ENCODE measurements at regions not wholly inside any gene's neighbourhood (a gene's known extent, or its start where the extent isn't known, plus 50 kb on each side); places are given as distances from the start of the nearest gene placed in this dataset.

GRCh38 chr1:208465266-208465665 lies 221.1 kb upstream of the PLXNA2 start:
- TF ChIP-seq POLR2A (IDR thresholded peaks at IDR 0.05) (no peak), CTCF (IDR thresholded peaks at IDR 0.05) (no peak)
- 96% methylated on average over 3 of the region's 3 CpGs for WGBS, 2 donors
- intact Hi-C loops (cut with DNase I; ENCODE audit: low total_unique reads), result no loop called here
- no peak for DNase-seq (ENCODE audit: low spot score in 2 of 2)
- H3K4me3 ChIP-seq (ENCODE audit: low read depth, poor library complexity, severe bottlenecking), result no peak overlapping the region

GRCh38 chr1:208465786-208466590 lies 221.8 kb upstream of the PLXNA2 start:
- DNase-seq (ENCODE audit: low spot score in 2 of 2), result no peak
- 83 to 91% methylated on average over 4 of the region's 4 CpGs for WGBS, 2 donors
- intact Hi-C loops (cut with DNase I; ENCODE audit: low total_unique reads), result no loop called here
- TF ChIP-seq POLR2A (IDR thresholded peaks at IDR 0.05), result no peak
- TF ChIP-seq CTCF (IDR thresholded peaks at IDR 0.05), result no peak
- no peak overlapping the region for H3K4me3 ChIP-seq (ENCODE audit: low read depth, poor library complexity, severe bottlenecking)

GRCh38 chr1:208467151-208467780 lies 223.1 kb upstream of the PLXNA2 start:
- intact Hi-C loops (cut with DNase I; ENCODE audit: low total_unique reads), result no loop called here
- 90 to 91% methylated on average over 7 of the region's 7 CpGs for WGBS, 2 donors
- no peak overlapping the region for H3K4me3 ChIP-seq (ENCODE audit: low read depth, poor library complexity, severe bottlenecking)
- no peak for DNase-seq (ENCODE audit: low spot score in 2 of 2)
- TF ChIP-seq POLR2A (IDR thresholded peaks at IDR 0.05) (no peak), CTCF (IDR thresholded peaks at IDR 0.05) (no peak)

GRCh38 chr1:208475449-208475848 lies 231.3 kb upstream of the PLXNA2 start:
- no peak for DNase-seq (ENCODE audit: low spot score in 2 of 2)
- intact Hi-C loops (cut with DNase I; ENCODE audit: low total_unique reads), result no loop called here
- 42 to 45% methylated on average over 4 of the region's 4 CpGs for WGBS, 2 donors
- TF ChIP-seq CTCF (IDR thresholded peaks at IDR 0.05) (no peak), POLR2A (IDR thresholded peaks at IDR 0.05) (no peak)
- H3K4me3 ChIP-seq (ENCODE audit: low read depth, poor library complexity, severe bottlenecking), result no peak overlapping the region

GRCh38 chr1:208475951-208476845 lies 232.0 kb upstream of the PLXNA2 start:
- H3K4me3 ChIP-seq (ENCODE audit: low read depth, poor library complexity, severe bottlenecking), result no peak overlapping the region
- 70 to 73% methylated on average over 5 of the region's 5 CpGs for WGBS, 2 donors
- no peak for DNase-seq (ENCODE audit: low spot score in 2 of 2)
- TF ChIP-seq POLR2A (IDR thresholded peaks at IDR 0.05) (no peak), CTCF (IDR thresholded peaks at IDR 0.05) (no peak)
- intact Hi-C loops (cut with DNase I; ENCODE audit: low total_unique reads), result no loop called here

All from lower leg skin (tissue), 4 donors.